ENCODE measurements at regions not wholly inside any gene's neighbourhood (a gene's known extent, or its start where the extent isn't known, plus 50 kb on each side); places are given as distances from the start of the nearest gene placed in this dataset.
"Not testable (repeated sequence)": the region's sequence is repeated elsewhere in the genome, so short reads cannot be mapped to it uniquely, and the experiment has no call there.

GRCh38 chr12:71311611-71312010, 128.0 kb upstream of the LGR5 start:
- TF ChIP-seq CTCF, POLR2A, EP300, POLR2AphosphoS5 (IDR thresholded peaks at IDR 0.05): not testable (repeated sequence)
